ENCODE measurements at regions not wholly inside any gene's neighbourhood (a gene's known extent, or its start where the extent isn't known, plus 50 kb on each side); places are given as distances from the start of the nearest gene placed in this dataset.

DNA sequence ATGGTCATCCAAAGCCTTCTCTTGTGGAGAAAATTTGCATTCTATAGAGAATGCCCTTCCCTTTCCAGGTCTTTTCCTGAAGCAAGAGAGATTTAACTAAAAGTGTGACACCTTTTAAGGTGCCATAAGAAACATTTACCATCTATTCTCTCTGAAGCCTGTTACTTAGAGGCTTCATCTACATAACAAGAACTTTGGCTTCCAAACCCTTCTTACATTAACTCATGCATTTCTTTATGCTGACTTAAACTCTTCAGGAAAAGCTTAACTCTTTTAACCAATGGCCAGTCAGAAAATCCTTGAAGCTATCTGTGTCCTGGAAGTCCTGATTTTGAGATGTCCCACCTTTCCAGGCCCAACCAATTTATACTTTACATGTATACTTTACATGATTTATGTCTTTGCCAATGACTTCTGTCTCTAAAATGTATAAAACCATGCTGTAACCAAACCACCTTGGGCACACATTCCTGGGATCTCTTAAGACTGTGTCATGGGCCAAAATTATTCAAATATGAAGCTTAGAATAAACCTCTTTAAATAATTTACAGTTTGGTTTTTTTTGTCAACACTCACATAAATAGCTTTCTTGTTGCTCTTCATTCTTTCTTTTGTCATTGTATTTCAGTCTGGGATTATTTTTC, 472.6 kb upstream of the NECTIN3 start:
- no peak overlapping the region for H3K27ac ChIP-seq (replicated peaks)
- no peaks in the 10 kb centered on the region for H3K27me3 ChIP-seq (ENCODE audit: insufficient read depth, poor library complexity, severe bottlenecking)
- DNase-seq (ENCODE audit: low read depth in 1 of 2, low spot score in 1 of 2), result no peak
- no peak overlapping the region for H3K4me3 ChIP-seq (replicated peaks; ENCODE audit: insufficient read depth, low read length)
- no peak for TF ChIP-seq POLR2AphosphoS5 (IDR thresholded peaks at IDR 0.05; ENCODE audit: low read depth)
- TF ChIP-seq, protein P1, sequence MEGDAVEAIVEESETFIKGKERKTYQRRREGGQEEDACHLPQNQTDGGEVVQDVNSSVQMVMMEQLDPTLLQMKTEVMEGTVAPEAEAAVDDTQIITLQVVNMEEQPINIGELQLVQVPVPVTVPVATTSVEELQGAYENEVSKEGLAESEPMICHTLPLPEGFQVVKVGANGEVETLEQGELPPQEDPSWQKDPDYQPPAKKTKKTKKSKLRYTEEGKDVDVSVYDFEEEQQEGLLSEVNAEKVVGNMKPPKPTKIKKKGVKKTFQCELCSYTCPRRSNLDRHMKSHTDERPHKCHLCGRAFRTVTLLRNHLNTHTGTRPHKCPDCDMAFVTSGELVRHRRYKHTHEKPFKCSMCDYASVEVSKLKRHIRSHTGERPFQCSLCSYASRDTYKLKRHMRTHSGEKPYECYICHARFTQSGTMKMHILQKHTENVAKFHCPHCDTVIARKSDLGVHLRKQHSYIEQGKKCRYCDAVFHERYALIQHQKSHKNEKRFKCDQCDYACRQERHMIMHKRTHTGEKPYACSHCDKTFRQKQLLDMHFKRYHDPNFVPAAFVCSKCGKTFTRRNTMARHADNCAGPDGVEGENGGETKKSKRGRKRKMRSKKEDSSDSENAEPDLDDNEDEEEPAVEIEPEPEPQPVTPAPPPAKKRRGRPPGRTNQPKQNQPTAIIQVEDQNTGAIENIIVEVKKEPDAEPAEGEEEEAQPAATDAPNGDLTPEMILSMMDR (IDR thresholded peaks at IDR 0.05; ENCODE audit: insufficient read depth, low read length), result no peak
- TF ChIP-seq GABPA (IDR thresholded peaks at IDR 0.05; ENCODE audit: low read depth), result no peak
- no peak for TF ChIP-seq SPI1 (IDR thresholded peaks at IDR 0.05; ENCODE audit: borderline replicate concordance, low read depth)
- TF ChIP-seq, protein P2, sequence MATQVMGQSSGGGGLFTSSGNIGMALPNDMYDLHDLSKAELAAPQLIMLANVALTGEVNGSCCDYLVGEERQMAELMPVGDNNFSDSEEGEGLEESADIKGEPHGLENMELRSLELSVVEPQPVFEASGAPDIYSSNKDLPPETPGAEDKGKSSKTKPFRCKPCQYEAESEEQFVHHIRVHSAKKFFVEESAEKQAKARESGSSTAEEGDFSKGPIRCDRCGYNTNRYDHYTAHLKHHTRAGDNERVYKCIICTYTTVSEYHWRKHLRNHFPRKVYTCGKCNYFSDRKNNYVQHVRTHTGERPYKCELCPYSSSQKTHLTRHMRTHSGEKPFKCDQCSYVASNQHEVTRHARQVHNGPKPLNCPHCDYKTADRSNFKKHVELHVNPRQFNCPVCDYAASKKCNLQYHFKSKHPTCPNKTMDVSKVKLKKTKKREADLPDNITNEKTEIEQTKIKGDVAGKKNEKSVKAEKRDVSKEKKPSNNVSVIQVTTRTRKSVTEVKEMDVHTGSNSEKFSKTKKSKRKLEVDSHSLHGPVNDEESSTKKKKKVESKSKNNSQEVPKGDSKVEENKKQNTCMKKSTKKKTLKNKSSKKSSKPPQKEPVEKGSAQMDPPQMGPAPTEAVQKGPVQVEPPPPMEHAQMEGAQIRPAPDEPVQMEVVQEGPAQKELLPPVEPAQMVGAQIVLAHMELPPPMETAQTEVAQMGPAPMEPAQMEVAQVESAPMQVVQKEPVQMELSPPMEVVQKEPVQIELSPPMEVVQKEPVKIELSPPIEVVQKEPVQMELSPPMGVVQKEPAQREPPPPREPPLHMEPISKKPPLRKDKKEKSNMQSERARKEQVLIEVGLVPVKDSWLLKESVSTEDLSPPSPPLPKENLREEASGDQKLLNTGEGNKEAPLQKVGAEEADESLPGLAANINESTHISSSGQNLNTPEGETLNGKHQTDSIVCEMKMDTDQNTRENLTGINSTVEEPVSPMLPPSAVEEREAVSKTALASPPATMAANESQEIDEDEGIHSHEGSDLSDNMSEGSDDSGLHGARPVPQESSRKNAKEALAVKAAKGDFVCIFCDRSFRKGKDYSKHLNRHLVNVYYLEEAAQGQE (IDR thresholded peaks at IDR 0.05; ENCODE audit: insufficient replicate concordance, low read depth), result no peak

DNA sequence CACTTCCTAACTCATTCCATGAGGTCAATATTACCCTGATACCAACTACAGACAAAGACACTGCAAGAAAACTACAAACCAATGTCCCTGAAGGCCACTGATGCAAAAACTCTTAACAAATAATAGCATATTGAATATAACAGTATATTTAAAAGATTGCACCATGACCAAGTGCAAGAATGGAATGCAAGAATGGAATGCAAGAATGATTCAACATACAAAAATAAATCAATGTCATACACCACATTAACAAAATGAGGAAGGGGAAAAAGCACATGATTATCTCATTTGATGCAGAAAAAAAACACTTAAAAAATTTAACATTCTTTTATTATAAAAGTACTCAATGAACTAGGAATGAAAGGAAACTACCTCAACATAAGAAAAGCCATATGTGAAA, 463.1 kb upstream of the NECTIN3 start:
- no peak overlapping the region for H3K4me3 ChIP-seq (replicated peaks; ENCODE audit: insufficient read depth, low read length)
- no peak for DNase-seq (ENCODE audit: low read depth in 1 of 2, low spot score in 1 of 2)
- no peaks in the 10 kb centered on the region for H3K27me3 ChIP-seq (ENCODE audit: insufficient read depth, poor library complexity, severe bottlenecking)
- H3K27ac ChIP-seq (replicated peaks), result no peak overlapping the region
- TF ChIP-seq, protein P2 (IDR thresholded peaks at IDR 0.05; ENCODE audit: insufficient replicate concordance, low read depth), result no peak
- TF ChIP-seq GABPA (IDR thresholded peaks at IDR 0.05; ENCODE audit: low read depth), result no peak
- TF ChIP-seq, protein P1 (IDR thresholded peaks at IDR 0.05; ENCODE audit: insufficient read depth, low read length), result no peak
- TF ChIP-seq POLR2AphosphoS5 (IDR thresholded peaks at IDR 0.05; ENCODE audit: low read depth), result no peak
- TF ChIP-seq SPI1 (IDR thresholded peaks at IDR 0.05; ENCODE audit: borderline replicate concordance, low read depth), result no peak

DNA sequence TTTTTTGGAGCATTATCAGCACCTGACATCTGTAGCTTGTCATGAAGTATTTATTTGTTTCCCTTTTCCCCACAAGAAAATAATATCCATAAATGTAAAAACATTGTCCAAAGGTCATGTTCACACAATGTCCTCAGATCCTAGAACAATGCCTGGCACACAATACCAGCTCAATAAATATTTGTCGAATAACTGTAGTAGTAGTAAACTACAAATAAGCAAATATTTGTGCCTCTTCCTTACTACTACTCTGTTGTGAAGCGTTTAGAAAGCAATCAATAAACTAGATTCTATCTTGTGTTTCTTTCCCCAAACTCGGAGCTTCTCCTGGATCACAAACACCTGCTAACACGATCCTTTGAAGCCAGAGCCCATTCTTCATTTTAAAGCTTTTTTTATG, 459.6 kb upstream of the NECTIN3 start:
- TF ChIP-seq SPI1 (IDR thresholded peaks at IDR 0.05; ENCODE audit: borderline replicate concordance, low read depth) (no peak), POLR2AphosphoS5 (IDR thresholded peaks at IDR 0.05; ENCODE audit: low read depth) (no peak), GABPA (IDR thresholded peaks at IDR 0.05; ENCODE audit: low read depth) (no peak)
- TF ChIP-seq, protein P1 (IDR thresholded peaks at IDR 0.05; ENCODE audit: insufficient read depth, low read length), result no peak
- TF ChIP-seq, protein P2 (IDR thresholded peaks at IDR 0.05; ENCODE audit: insufficient replicate concordance, low read depth), result no peak

More for the DNA sequence above, 459.6 kb upstream of the NECTIN3 start:
- DNase-seq (ENCODE audit: low read depth in 1 of 2, low spot score in 1 of 2), result no peak
- no peak overlapping the region for H3K27ac ChIP-seq (replicated peaks)
- no peak overlapping the region for H3K4me3 ChIP-seq (replicated peaks; ENCODE audit: insufficient read depth, low read length)
- no peaks in the 10 kb centered on the region for H3K27me3 ChIP-seq (ENCODE audit: insufficient read depth, poor library complexity, severe bottlenecking)
